ENCODE measurements at regions not wholly inside any gene's neighbourhood (a gene's known extent, or its start where the extent isn't known, plus 50 kb on each side); places are given as distances from the start of the nearest gene placed in this dataset.

- no peaks in the 10 kb centered on the region for H3F3A ChIP-seq (ENCODE audit: control insufficient read depth, insufficient read depth)
- no peak overlapping the region for H3K27ac ChIP-seq (ENCODE audit: low read depth, low read length)
- no peaks in the 10 kb centered on the region for H3K79me2 ChIP-seq (ENCODE audit: control insufficient read depth, low read length)
- TF ChIP-seq, protein P1, sequence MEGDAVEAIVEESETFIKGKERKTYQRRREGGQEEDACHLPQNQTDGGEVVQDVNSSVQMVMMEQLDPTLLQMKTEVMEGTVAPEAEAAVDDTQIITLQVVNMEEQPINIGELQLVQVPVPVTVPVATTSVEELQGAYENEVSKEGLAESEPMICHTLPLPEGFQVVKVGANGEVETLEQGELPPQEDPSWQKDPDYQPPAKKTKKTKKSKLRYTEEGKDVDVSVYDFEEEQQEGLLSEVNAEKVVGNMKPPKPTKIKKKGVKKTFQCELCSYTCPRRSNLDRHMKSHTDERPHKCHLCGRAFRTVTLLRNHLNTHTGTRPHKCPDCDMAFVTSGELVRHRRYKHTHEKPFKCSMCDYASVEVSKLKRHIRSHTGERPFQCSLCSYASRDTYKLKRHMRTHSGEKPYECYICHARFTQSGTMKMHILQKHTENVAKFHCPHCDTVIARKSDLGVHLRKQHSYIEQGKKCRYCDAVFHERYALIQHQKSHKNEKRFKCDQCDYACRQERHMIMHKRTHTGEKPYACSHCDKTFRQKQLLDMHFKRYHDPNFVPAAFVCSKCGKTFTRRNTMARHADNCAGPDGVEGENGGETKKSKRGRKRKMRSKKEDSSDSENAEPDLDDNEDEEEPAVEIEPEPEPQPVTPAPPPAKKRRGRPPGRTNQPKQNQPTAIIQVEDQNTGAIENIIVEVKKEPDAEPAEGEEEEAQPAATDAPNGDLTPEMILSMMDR (IDR thresholded peaks at IDR 0.05; ENCODE audit: low read depth, low read length, poor library complexity, severe bottlenecking) = no peak
- no peak for TF ChIP-seq EZH2phosphoT487 (IDR thresholded peaks at IDR 0.05; ENCODE audit: borderline replicate concordance, low read length)
- H3K4me1 ChIP-seq (ENCODE audit: control insufficient read depth, low read length) = no peaks in the 10 kb centered on the region
- no peaks in the 10 kb centered on the region for H3K27me3 ChIP-seq (ENCODE audit: control insufficient read depth, low read length)
- no peaks in the 10 kb centered on the region for H3K36me3 ChIP-seq (ENCODE audit: control insufficient read depth, low read length)
- H3K9me3 ChIP-seq (ENCODE audit: control insufficient read depth, insufficient read depth, low read length) = no peaks in the 10 kb centered on the region
- no peak overlapping the region for H3K4me2 ChIP-seq (ENCODE audit: low read length)
- H3K9me2 ChIP-seq (replicated peaks; ENCODE audit: control insufficient read depth, low read length) = no peaks in the 10 kb centered on the region
- no peaks in the 10 kb centered on the region for H4K20me1 ChIP-seq (ENCODE audit: control insufficient read depth, insufficient read depth, low read depth, low read length)
- no peak overlapping the region for H3K4me3 ChIP-seq (ENCODE audit: low read length)
These were observed 2676.6 kb downstream of the PCDH9 start for GRCh38 chr13:64553411-64554129.

GRCh38 chr13:64551755-64552154 lies 2678.4 kb downstream of the PCDH9 start:
- Histone ChIP-seq H3K4me2 (ENCODE audit: low read length) (no peak overlapping the region), H3K4me3 (ENCODE audit: low read length) (no peak overlapping the region), H3K27ac (ENCODE audit: low read depth, low read length) (no peak overlapping the region), H4K20me1 (ENCODE audit: control insufficient read depth, insufficient read depth, low read depth, low read length) (no peaks in the 10 kb centered on the region), H3K36me3 (ENCODE audit: control insufficient read depth, low read length) (no peaks in the 10 kb centered on the region), H3K79me2 (ENCODE audit: control insufficient read depth, low read length) (no peaks in the 10 kb centered on the region), H3K4me1 (ENCODE audit: control insufficient read depth, low read length) (no peaks in the 10 kb centered on the region), H3K9me2 (replicated peaks; ENCODE audit: control insufficient read depth, low read length) (no peaks in the 10 kb centered on the region), H3K9me3 (ENCODE audit: control insufficient read depth, insufficient read depth, low read length) (no peaks in the 10 kb centered on the region), H3F3A (ENCODE audit: control insufficient read depth, insufficient read depth) (no peaks in the 10 kb centered on the region), H3K27me3 (ENCODE audit: control insufficient read depth, low read length) (no peaks in the 10 kb centered on the region)
- TF ChIP-seq EZH2phosphoT487 (IDR thresholded peaks at IDR 0.05; ENCODE audit: borderline replicate concordance, low read length) = no peak
- TF ChIP-seq, protein P1 (IDR thresholded peaks at IDR 0.05; ENCODE audit: low read depth, low read length, poor library complexity, severe bottlenecking) = no peak

DNA sequence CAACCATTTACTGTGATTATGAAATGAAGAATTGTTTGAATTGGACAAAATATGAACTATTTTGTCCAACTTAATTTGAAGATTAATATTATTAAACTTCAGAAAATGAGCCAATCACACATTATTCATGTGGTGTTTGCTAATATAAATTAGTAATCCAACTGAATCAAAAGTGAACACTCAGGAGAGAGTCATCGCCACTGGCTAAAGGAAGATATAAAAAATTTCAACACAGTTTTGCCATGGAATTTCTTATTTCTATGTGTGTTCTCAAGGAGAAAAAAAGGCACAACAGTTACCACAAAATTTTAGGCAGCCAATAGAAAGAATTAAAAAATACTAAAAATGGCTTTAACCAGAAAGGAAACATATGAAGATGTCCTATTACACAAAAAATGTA lies 2683.8 kb downstream of the PCDH9 start:
- Histone ChIP-seq H3K27ac (ENCODE audit: low read depth, low read length) (no peak overlapping the region), H3K4me3 (ENCODE audit: low read length) (no peak overlapping the region), H3K9me3 (ENCODE audit: control insufficient read depth, insufficient read depth, low read length) (no peaks in the 10 kb centered on the region), H3K27me3 (ENCODE audit: control insufficient read depth, low read length) (no peaks in the 10 kb centered on the region), H3K4me2 (ENCODE audit: low read length) (no peak overlapping the region), H3F3A (ENCODE audit: control insufficient read depth, insufficient read depth) (no peaks in the 10 kb centered on the region), H3K36me3 (ENCODE audit: control insufficient read depth, low read length) (no peaks in the 10 kb centered on the region), H3K79me2 (ENCODE audit: control insufficient read depth, low read length) (no peaks in the 10 kb centered on the region), H4K20me1 (ENCODE audit: control insufficient read depth, insufficient read depth, low read depth, low read length) (no peaks in the 10 kb centered on the region), H3K4me1 (ENCODE audit: control insufficient read depth, low read length) (no peaks in the 10 kb centered on the region), H3K9me2 (replicated peaks; ENCODE audit: control insufficient read depth, low read length) (no peaks in the 10 kb centered on the region)
- TF ChIP-seq, protein P1 (IDR thresholded peaks at IDR 0.05; ENCODE audit: low read depth, low read length, poor library complexity, severe bottlenecking) = no peak
- TF ChIP-seq EZH2phosphoT487 (IDR thresholded peaks at IDR 0.05; ENCODE audit: borderline replicate concordance, low read length) = no peak
